Stimulated activated CD8-positive, alpha-beta memory T cell treated with anti-CD3 and anti-CD28 coated beads, Interleukin-2, amount 100 ng/mL, for 48 hours (primary cell): ENCODE measurements at regions not wholly inside any gene's neighbourhood (a gene's known extent, or its start where the extent isn't known, plus 50 kb on each side); places are given as distances from the start of the nearest gene placed in this dataset.

Source experiments
- DNase-seq, 2 donors: peaks; one replicate each; pipeline ENCODE4 v3.0.0-alpha.2; 2020; ENCODE audit warnings: low read depth in 2 of 2

DNA sequence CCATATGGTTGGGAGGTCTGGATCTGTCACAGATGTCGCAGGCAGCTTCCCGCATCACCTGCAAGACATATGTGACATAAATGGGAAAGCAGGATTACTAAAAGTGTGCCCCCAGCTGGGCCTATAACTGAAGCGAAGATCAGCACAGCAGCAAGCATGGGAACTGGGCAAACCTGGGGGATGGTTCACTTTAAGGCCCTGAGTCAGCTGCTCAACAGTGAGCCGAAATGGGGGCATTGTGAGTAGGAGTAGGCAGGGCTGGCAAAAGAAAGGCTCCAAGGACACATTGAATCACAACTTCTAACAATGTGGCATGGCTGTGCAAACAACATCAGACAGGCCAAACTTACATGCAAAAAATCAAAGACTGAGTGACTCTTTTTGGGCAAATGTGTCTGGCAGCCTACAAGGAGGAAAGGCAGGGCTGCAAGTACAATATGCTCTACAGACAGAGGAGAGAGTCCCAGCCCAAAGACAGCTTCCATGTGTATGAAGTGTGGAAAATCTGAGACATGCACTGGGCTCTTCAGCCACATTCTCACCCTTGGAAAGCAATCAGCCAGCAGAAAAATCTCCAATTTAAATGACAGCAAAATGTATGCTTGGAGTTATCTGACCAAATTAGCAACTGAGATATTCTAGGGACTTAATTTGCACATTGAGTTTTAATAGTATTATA lies 531.0 kb upstream of the MMS22L start:
- DNase-seq = no peak

DNA sequence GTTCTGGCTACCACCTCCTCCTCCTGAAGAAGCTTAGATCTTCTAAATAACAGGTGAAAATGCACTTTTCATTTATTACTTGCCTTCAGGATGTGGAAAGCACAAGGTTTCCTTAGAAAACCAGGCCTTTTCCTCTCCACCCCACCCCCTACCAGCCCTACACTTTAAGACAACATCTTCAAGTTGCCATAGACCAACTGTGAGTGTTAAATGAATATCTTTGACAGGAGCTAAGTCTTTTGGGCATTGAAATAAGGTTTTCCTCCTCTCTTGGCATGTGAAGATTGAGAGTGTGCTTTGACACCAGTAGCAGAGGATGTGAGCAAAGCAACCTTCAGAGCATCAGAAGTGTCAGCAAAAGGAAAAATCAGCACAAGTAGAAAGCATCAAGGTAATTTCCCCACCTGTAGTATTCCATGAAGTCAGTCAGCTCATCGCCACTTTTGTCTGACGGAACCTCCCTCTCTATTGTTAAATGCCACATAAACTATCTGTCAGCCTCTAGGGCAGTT lies 532.3 kb upstream of the MMS22L start:
- DNase-seq = no peak

DNA sequence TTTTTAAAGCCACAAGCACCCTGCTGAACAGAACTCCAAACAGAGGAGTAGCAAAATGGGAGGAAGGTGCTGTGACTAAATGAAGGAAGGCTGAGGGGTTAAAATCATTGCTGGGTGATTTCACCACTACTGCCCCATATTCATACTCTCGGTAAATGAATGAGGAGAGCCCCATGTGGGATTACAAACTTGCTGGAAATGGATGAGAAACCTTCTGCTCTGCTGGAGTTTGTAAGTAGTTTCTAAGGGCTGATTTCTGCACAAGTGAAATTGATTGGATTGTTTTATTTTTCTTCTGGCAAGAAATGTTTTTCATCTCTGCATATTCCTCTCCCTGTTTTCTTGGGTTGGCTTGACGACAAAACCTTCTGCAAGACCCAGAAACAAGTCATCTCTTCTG lies 533.5 kb upstream of the MMS22L start:
- no peak for DNase-seq

DNA sequence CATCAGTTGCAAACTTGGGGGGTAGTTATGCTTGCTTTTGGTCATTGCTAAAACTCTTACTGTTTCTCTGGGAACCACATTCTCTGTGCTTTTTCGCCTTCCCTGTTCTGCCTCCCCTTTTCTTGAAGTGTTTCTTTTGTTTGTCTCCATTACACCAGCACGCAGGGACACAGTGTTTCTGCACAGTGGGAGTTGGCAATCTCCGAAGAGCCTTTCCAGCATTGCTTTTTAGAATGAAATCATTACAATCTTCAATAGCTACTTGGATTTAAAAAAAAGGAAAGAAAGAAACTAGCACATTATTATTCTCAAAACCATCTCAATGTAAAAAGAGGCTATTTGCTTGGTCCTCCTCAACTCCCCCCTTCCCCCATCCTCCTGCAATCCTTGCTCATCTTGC lies 536.7 kb upstream of the MMS22L start:
- no peak for DNase-seq

DNA sequence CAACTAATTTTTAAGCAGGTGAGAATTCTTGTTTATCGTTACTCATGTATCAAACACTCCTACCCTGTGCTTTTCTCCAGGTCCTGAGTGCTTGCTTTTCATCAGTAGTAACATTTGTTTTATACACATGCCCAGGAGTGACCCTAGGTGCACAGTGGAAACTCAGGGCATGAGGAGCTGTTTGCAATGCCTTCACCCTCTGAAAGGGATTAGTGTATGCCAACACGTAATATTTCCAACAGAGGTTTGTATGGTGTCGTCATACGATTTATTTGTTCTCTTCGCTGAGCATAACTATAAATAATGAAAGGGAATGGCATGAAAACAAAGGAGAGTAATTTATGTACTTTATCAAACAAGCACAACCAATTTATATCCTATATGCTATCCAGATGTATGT lies 537.4 kb upstream of the MMS22L start:
- DNase-seq = no peak

DNA sequence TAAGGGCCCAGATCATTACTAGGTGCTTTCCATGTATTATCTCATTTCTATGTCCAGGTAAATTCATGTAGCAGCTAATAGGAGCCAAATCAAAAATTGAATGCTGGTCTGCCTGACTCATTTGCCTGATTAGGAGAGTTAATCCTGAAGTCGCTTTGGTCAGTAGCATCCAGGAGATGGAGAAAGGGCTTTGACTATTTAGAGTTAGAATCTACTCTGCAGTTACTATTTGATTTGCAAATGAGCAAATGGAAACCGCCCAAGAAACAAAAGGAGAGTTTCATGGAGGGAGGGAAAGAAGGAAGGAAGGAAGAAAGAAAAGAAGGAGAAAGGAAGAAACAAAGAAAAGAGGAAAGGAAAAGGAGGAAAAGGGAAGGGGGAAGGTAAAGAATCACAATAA lies 539.6 kb upstream of the MMS22L start:
- DNase-seq = no peak

DNA sequence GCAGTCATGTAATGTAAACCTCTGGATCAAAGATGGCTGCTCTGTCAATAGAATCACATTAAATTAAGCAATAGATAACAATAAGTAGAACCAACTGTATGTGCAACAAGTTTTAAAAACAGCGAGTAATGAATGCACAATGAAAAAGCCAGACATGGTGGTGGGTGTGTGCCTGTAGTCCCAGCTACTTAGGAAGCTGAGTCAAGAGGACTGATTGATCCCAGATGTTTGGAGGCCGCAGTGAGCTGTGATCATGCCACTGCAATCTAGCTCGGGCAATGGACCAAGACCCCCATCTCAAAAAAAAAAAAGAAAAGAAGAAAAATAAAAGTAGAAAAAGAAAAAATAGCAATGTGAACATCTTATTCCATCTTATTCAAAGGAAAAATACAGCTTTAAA lies 558.7 kb upstream of the MMS22L start:
- no peak for DNase-seq

DNA sequence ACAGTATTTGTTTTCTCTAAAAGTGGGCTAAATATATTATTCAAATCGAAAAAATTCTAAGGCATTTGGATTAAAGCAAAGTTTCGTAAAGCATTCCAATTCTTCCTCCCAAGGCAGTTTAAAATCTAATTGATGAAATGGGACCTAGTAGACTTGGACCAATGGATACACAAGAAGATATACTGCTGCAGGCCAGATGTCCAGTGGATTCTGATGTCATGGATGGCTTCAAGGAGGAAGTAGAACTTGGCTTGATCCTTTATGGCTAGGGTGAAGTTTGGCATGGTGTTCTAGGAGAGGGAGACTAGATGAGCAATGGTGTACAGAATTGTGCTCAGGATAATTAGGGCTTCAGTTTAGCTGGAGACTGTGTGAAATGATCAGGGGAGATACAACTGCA lies 559.5 kb upstream of the MMS22L start:
- DNase-seq = no peak

DNA sequence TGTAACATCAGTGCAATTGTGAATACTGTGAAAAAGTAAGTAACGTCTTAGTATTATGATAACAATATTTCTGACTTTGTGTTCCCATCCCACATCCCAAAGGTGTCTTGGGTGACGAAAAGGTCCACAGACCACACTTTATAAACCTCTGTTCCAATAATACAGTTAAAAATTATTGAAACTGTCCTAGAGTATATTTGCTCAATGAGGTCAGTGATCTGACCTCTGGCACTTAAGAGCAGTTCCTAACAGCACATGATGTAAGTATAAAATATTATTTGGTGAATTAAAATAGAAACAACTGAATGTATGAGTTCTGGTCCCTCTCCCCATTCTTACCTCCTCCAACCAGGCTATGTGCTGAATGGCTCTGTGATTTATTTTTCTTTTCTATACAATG lies 566.4 kb upstream of the MMS22L start:
- DNase-seq = no peak

DNA sequence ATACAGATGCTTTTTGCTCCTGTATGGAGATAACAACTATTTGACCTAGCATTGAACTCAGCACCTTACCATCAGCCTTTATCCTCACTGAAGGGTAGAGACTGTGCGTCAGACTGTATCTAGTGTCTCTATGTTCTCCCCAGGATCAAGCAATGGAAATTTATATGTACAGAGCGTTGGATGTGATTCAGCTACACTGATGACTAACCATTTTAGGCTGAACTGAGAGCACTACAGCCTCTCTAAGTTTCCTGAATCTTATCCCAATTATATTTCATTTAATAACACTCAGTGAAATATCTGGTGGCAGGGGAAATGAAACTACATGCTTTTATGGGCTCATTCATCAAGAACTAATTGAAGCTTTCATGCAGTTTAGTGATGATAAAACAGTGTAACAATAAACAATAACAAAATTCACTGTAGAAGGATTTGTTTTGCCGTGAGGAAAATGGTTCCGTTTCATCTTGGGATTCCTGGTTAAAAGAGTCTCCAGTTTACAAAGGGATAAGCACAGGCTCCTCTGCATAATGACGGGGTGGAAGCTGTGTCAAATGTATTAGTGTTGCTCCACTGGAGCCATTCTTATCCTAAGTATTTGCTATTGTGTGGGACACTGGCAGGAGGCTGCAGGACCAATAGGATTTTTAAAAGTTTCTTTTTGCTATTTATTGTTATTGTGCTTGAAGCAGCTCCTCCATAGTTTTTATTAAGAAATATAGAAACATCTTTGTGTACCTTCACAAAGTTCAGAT lies 567.6 kb upstream of the MMS22L start:
- no peak for DNase-seq

DNA sequence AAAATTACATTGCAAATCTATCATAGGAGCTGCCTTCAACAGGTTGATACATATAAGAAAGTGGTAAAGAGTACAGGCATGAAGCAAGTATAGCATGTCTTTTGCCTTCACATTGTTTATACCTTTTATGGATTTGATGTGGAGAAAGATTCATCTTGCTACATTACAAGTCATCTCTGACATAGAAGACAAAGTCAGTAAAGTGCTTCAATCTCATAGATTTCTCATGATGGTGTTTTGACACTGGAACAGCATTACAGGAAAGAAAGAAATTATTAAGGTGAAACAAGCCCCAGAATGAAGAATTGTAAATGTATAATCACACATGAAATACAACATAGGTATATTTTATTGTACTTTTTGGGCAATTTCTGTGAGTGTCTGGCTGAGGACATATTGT lies 580.7 kb upstream of the MMS22L start:
- no peak for DNase-seq

DNA sequence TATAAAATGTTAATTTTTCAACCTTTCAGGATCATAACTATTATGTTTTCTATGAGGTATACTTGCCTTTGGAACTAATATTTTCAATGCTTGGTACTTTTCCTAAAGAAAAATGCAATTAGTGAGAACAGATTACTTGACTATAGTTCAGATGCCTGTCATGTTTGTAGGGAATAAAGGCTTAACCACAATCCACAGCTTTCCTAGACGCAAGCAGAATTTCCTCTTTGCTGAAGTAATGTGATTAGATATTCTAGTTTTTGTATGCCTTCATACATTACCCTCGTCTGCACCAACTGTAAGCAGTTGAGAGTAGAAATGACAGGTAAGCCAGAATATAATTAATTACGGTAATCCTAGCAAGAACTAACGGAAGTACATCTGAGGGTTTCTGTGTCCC lies 581.4 kb upstream of the MMS22L start:
- DNase-seq = no peak

DNA sequence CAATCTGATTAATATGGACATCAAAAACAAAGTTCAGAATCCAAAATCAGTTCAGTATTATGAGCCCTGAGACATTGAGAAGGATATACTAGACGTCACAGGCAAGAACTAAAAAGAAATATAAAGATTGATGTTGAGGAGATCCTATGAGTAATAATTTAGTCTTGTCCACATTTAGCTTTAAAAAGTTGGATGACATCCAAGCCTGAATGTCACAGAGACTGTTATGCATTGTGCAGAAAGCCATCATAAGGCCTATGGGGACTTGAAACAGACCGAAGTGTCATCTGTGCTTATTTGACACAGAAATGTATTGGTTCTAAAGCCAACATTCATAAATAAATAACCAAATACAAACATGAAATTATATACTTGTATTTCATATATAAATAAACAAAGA lies 581.8 kb upstream of the MMS22L start:
- no peak for DNase-seq

DNA sequence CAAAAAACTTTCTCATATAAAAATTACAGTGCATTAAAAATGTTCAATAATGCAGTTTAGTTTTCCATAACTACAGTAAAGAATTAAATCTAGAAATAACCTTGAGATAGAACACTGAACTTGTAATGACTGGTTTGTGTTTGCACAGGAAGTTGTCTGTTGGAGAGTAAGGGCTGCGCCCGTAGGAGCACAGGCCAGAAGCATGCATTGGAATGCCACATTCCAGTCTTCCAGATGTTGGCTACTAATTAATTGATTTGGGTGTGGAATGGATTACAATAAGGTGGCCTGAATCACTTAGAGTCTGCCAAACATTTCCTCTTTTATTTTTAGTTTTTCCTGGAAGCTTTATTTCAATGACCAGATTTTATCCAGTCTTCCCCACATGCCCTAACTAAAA lies 582.6 kb upstream of the MMS22L start:
- DNase-seq = no peak

DNA sequence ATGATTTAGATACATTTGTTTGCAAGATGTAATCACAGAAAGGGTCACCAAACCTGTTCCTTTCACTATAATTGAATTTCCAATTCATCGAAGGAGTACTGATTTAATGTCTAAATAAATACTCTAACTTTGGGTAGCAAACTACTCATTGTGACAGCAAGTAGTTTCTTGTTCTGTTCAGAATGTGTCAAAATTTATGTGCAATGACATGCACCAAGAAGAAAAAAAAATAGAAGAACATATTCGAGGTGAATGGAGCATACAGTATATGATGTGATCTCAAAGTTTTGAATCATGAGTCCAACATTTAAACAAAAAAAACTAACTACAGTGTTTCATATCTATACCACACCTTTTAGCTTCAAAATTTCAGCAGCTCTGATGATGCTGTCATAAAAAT lies 583.6 kb upstream of the MMS22L start:
- DNase-seq = no peak

DNA sequence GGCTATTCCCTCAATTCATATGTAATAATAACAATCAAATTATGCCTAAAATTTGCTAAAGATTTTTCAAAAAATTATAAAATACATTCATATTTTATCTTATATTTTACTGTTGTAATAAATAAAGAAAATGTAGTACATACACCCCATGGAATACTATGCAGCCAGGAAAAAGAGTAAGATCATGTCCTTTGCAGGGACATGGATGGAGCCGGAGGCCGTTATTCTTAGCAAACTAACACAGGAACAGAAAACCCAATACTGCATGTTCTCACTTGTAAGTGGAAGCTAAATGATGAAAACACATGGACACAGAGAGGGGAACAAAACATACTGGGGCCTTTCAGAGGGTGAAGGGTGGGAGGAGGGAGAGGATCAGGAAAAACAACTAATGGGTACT lies 584.2 kb upstream of the MMS22L start:
- no peak for DNase-seq

DNA sequence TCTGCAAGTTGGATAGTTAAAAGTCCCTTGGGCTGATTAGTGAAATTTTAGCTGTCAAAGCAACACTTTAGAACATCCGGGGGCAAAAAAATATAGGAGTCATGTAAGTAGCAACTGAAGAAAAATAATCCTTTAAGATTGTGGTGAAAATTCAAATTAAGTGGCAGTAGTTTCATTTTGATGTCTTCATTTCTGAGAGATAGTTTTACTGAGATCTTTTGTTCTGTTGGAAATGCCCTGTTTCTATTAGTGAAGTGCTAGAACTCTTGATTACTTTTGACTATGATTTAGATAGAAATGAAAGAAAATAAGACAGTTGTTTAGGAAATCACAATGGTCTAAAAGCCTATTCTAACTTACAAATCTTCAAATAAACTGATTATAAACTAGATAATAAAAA lies 587.3 kb upstream of the MMS22L start:
- no peak for DNase-seq

DNA sequence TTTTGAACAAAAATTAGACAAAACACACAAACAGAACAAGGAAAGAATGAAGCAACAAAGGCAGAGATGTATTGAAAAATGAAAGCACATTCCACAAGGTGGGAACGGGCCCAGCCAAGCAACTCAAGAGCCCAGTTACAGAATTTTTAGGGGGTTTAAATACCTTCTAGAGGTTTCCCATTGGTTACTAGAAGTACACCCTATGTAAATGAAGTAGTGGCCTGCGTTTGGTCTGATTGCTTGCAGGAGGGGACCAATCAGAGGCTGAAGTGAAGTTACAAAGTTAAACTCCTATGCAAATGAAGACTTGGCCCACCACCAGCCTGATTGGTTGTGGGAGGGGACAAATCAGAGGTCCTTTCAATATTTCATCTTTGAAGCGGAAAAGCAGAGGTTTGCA lies 593.7 kb upstream of the MMS22L start:
- DNase-seq = no peak

DNA sequence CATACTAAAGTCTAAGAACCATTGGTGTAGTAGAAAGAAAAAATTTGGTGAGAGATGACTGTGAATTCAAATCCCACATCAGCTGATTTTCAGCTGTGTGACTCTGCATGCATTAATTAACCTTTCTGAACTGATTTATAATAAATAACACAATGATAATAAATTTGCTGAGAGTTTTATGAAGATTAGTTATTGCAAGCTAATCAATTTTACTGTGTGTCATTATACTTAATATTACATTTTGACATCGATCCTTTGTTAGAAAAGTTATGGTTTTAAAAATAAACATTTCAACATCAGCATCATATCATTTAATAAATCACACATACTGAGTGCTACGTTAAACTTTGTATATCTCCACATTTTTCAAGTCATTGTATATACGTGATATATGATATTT lies 599.7 kb upstream of the MMS22L start:
- no peak for DNase-seq

DNA sequence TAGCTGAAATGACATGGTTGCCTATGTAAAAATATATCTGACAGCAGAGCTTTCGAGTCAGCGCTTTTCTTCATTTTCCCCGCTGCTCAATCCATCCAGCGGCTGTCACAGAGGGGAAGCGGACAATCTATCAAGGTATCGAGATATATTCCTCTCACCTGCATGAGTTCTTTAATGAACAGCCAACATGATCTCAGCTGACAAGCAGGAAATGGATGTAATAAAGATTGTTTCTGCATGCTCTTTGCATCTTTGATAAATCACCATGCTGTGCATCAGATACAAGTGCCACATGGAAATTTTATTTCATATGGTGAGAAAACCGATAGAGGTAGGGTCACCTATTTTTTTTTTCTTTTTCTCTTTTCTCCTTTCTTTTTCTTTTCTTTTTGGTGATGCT lies 602.3 kb upstream of the MMS22L start:
- DNase-seq = no peak

DNA sequence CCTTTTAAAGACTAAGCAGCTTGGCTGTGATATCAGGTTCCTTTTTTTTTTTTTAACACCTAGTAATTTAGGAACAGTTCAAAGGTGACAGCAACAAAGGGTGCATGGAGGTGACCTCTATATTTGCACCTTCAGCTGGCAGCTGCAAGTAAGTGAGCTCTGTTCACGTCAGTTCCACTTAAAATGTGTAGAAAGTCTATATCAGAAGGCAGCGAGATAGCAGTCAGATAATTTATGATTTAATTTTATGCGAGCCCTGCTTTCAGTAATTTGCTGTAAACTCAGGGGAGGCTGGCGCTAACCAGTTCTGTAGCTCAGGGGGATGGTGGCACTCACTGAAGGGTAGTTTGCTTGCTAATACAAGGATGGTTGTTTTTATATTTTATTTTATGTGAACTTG lies 602.8 kb upstream of the MMS22L start:
- DNase-seq = no peak

DNA sequence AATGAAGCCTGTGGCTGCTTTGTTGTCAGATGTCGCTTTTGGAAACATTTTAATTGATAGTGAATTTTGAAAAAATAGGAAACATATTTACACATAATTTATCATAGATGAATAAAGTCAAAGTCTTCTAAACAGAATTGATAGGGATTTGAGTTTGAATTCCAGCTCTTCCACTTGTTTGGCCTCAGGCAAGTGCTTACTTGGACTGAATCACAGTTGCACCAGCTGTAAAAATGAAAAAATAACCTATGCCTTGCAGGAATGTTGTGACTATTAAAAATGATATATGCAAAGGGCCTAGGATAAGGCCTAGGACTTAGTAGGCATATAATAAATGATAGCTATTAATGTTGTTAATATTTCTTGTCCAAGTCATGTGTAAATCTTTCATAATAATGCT lies 618.5 kb upstream of the MMS22L start:
- DNase-seq = no peak

DNA sequence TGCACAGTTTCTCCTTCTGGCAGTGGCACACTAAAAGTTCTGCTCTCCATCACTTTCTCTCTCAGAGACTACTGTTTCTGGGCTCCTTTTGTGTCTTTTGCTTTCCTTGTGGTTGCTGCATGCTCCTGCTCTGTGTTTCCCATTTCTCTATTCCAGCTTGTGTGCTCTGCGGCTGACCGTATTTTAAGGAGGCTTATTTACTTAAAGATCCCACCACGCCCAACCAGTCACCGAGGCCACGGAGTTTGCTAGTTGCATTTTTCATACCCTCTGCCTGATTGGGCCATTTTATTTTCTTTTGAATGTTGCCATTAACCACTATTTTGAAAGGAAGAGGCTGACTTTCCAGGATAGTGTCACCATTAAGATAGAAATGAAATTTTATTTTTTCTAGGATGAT lies 626.4 kb upstream of the MMS22L start:
- no peak for DNase-seq

DNA sequence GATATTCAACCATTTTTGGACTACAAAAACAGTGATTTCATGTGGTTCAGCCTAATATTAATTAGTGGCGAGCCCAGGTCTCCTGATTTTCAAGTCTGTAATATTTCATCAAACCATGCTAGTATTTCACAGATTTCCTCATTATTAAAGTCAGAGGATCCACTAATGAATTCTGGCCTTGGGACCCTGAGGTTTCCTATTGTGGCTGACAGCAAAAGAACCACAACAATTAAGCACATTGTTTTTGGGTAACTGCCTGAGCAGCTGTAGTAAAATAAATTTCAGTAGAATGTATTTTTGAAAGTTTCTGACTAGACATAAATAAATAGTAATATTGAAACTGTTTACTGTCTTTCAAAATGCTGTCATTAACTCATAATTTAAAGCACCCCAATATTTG lies 630.7 kb upstream of the MMS22L start:
- DNase-seq = no peak
